Ovary (tissue), 3 donors: ENCODE measurements at regions not wholly inside any gene's neighbourhood (a gene's known extent, or its start where the extent isn't known, plus 50 kb on each side); places are given as distances from the start of the nearest gene placed in this dataset.
"Not testable (repeated sequence)": the region's sequence is repeated elsewhere in the genome, so short reads cannot be mapped to it uniquely, and the experiment has no call there.

Experiments
- POLR2A ChIP-seq: fragments of 450-650 bp; IDR thresholded peaks from one replicate; pipeline ENCODE4 v1.6.1; 2017; ENCODE audit warnings: antibody characterized with exemption, mild to moderate bottlenecking, moderate library complexity
- TF ChIP-seq, protein P1 (sequence below), 3 donors: fragments of 450-650 bp in 2 of 3; fragments of 200-600 bp in 1 of 3; IDR thresholded peaks; one replicate each; pipeline versions ENCODE4 v1.5.1 to v1.8.0; 2016 to 2022; ENCODE audit warnings: antibody characterized with exemption in 3 of 3, mild to moderate bottlenecking in 1 of 3
- donor health status: DM: no; HTN: no; CAD: no.

DNA sequence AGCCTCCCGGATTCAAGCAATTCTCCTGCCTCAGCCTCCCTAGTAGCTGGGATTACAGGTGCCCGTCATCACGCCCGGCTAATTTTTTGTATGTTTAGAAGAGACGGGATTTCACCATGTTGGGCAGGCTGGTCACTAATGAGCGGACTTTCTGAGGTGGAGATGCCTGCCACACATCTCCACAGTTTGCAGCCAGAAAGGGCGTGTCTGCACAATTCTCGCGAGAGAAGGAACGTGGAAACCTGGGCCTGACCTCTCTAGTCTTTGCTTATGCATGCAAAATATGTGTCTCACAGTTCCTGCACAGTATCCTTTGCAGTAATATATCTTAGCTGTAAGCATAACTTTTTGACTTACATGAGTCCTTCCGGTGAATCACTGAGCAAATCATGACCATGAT is 85.7 kb downstream of the SPATA31A6 start:
- TF ChIP-seq, protein P1, sequence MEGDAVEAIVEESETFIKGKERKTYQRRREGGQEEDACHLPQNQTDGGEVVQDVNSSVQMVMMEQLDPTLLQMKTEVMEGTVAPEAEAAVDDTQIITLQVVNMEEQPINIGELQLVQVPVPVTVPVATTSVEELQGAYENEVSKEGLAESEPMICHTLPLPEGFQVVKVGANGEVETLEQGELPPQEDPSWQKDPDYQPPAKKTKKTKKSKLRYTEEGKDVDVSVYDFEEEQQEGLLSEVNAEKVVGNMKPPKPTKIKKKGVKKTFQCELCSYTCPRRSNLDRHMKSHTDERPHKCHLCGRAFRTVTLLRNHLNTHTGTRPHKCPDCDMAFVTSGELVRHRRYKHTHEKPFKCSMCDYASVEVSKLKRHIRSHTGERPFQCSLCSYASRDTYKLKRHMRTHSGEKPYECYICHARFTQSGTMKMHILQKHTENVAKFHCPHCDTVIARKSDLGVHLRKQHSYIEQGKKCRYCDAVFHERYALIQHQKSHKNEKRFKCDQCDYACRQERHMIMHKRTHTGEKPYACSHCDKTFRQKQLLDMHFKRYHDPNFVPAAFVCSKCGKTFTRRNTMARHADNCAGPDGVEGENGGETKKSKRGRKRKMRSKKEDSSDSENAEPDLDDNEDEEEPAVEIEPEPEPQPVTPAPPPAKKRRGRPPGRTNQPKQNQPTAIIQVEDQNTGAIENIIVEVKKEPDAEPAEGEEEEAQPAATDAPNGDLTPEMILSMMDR (IDR thresholded peaks at IDR 0.05), result not testable (repeated sequence)
- TF ChIP-seq POLR2A, result not testable (repeated sequence)
